OCI-LY1 (cell line): ENCODE measurements at regions not wholly inside any gene's neighbourhood (a gene's known extent, or its start where the extent isn't known, plus 50 kb on each side); places are given as distances from the start of the nearest gene placed in this dataset.

Experiments
- H2AFZ ChIP-seq: fragments of 200-600 bp; sonication (generic), shearing (Covaris generic); 2 replicates; pipeline ENCODE4 v1.6.0; 2014; ENCODE audit warnings: antibody characterized with exemption, mild to moderate bottlenecking, low read length
- H3F3A ChIP-seq: fragments of 200-600 bp; sonication (generic), shearing (Covaris generic); 2 replicates; pipeline ENCODE4 v1.6.0; 2014; ENCODE audit warnings: mild to moderate bottlenecking, antibody characterized with exemption, low read length, moderate library complexity; ENCODE audit not compliant: insufficient read depth
- H3K27ac ChIP-seq: fragments of 200-600 bp; sonication (generic); 2 replicates; pipeline ENCODE4 v1.5.1; 2014; ENCODE audit warnings: low read length, mixed run types, mild to moderate bottlenecking, low read depth; ENCODE audit not compliant: poor library complexity, severe bottlenecking
- H3K27me3 ChIP-seq: fragments of 200-600 bp; sonication (generic); 2 replicates; pipeline ENCODE4 v1.6.0; 2014; ENCODE audit warnings: antibody characterized with exemption, mild to moderate bottlenecking, low read length, moderate library complexity; ENCODE audit not compliant: insufficient read depth
- H3K36me3 ChIP-seq: fragments of 200-600 bp; sonication (generic); 2 replicates; pipeline ENCODE4 v1.6.1; 2014; ENCODE audit warnings: mild to moderate bottlenecking, antibody characterized with exemption, low read length, moderate library complexity, mixed read lengths; ENCODE audit not compliant: insufficient read depth
- H3K4me1 ChIP-seq: fragments of 200-600 bp; sonication (generic); 2 replicates; pipeline ENCODE4 v1.5.1; 2014; ENCODE audit warnings: mild to moderate bottlenecking, low read length, moderate library complexity; ENCODE audit not compliant: insufficient read depth, severe bottlenecking
- H3K4me2 ChIP-seq: fragments of 200-600 bp; sonication (generic), shearing (Covaris generic); 2 replicates; pipeline ENCODE4 v1.6.1; 2014; ENCODE audit warnings: low read length
- H3K4me3 ChIP-seq: fragments of 200-600 bp; sonication (generic); 2 replicates; pipeline ENCODE4 v1.5.1; 2014; ENCODE audit warnings: low read length, low read depth, mild to moderate bottlenecking, mixed read lengths; ENCODE audit not compliant: poor library complexity, severe bottlenecking
- H3K79me2 ChIP-seq: fragments of 200-600 bp; shearing (Covaris generic); 2 replicates; pipeline ENCODE4 v1.6.1; 2016; ENCODE audit warnings: mixed run types, low read length, mixed read lengths; ENCODE audit not compliant: insufficient read depth
- H3K9ac ChIP-seq: fragments of 200-600 bp; sonication (generic), shearing (Covaris generic); 2 replicates; pipeline ENCODE4 v1.6.1; 2014; ENCODE audit warnings: mild to moderate bottlenecking, low read length, mixed read lengths
- H3K9me2 ChIP-seq: fragments of 200-600 bp; sonication (generic), shearing (Covaris generic); 2 replicates; pipeline ENCODE4 v1.6.1; 2014; ENCODE audit warnings: low read depth, mild to moderate bottlenecking, low read length, mixed read lengths
- H3K9me3 ChIP-seq: fragments of 200-600 bp; shearing (Covaris generic); 2 replicates; pipeline ENCODE4 v1.6.1; 2014; ENCODE audit warnings: low read length, mixed read lengths
- H4K20me1 ChIP-seq: fragments of 200-600 bp; sonication (generic), shearing (Covaris generic); 2 replicates; pipeline ENCODE4 v1.6.0; 2016; ENCODE audit warnings: mild to moderate bottlenecking, low read length; ENCODE audit not compliant: insufficient read depth
- CTCF ChIP-seq: fragments of 200-600 bp; sonication (generic), shearing (Covaris generic); IDR thresholded peaks from 2 replicates; pipeline ENCODE4 v1.5.1; 2017; ENCODE audit warnings: mild to moderate bottlenecking, antibody characterized with exemption, low read length, moderate library complexity, mixed read lengths
- EZH2 ChIP-seq: fragments of 200-600 bp; sonication (generic), shearing (Covaris generic); IDR thresholded peaks from 2 replicates; pipeline ENCODE4 v1.8.0; 2017; ENCODE audit warnings: borderline replicate concordance, mixed run types, mild to moderate bottlenecking, antibody characterized with exemption, low read length, moderate library complexity, mixed read lengths

- Histone ChIP-seq H2AFZ (no peak overlapping the region), H3K36me3 (no peaks in the 10 kb centered on the region), H3K9me2 (no peaks in the 10 kb centered on the region), H3K27me3 (no peaks in the 10 kb centered on the region), H3K4me3 (no peak overlapping the region), H3K79me2 (no peaks in the 10 kb centered on the region), H4K20me1 (no peaks in the 10 kb centered on the region), H3K4me2 (no peak overlapping the region), H3K9me3 (no peaks in the 10 kb centered on the region), H3K27ac (no peak overlapping the region), H3K4me1 (no peaks in the 10 kb centered on the region), H3K9ac (no peak overlapping the region), H3F3A (no peaks in the 10 kb centered on the region)
- TF ChIP-seq CTCF (no peak), EZH2 (no peak)
These were observed 56.5 kb upstream of the ANKRD55 start for GRCh38 chr5:56289602-56289987.

GRCh38 chr5:56288873-56289601, 55.9 kb upstream of the ANKRD55 start:
- H3K36me3 ChIP-seq: no peaks in the 10 kb centered on the region
- no peaks in the 10 kb centered on the region for H3K4me1 ChIP-seq
- no peaks in the 10 kb centered on the region for H4K20me1 ChIP-seq
- H3K4me3 ChIP-seq: no peak overlapping the region
- no peaks in the 10 kb centered on the region for H3K79me2 ChIP-seq
- no peak overlapping the region for H3K9ac ChIP-seq
- H3F3A ChIP-seq: no peaks in the 10 kb centered on the region
- no peak overlapping the region for H2AFZ ChIP-seq
- H3K27me3 ChIP-seq: no peaks in the 10 kb centered on the region
- H3K4me2 ChIP-seq: no peak overlapping the region
- no peaks in the 10 kb centered on the region for H3K9me2 ChIP-seq
- no peak for TF ChIP-seq CTCF
- no peak for TF ChIP-seq EZH2
- H3K27ac ChIP-seq: no peak overlapping the region
- no peaks in the 10 kb centered on the region for H3K9me3 ChIP-seq

GRCh38 chr5:56286015-56286884, 53.1 kb upstream of the ANKRD55 start:
- H3K27me3 ChIP-seq: no peaks in the 10 kb centered on the region
- no peaks in the 10 kb centered on the region for H3K9me2 ChIP-seq
- H3K4me3 ChIP-seq: no peak overlapping the region
- no peaks in the 10 kb centered on the region for H3K9me3 ChIP-seq
- H3F3A ChIP-seq: no peaks in the 10 kb centered on the region
- H3K79me2 ChIP-seq: no peaks in the 10 kb centered on the region
- H3K4me1 ChIP-seq: no peaks in the 10 kb centered on the region
- H4K20me1 ChIP-seq: no peaks in the 10 kb centered on the region
- no peaks in the 10 kb centered on the region for H3K36me3 ChIP-seq
- no peak overlapping the region for H3K27ac ChIP-seq
- no peak overlapping the region for H2AFZ ChIP-seq
- no peak overlapping the region for H3K4me2 ChIP-seq
- TF ChIP-seq CTCF (no peak), EZH2 (no peak)
- H3K9ac ChIP-seq: no peak overlapping the region
